K562 (cell line): ENCODE measurements at regions not wholly inside any gene's neighbourhood (a gene's known extent, or its start where the extent isn't known, plus 50 kb on each side); places are given as distances from the start of the nearest gene placed in this dataset.

ENCODE experiments used
- ATAC-seq: fragments of 200-7000 bp; cut with Tn5 transposase; 3 replicates; pipeline ENCODE4 v1.9.1; 2020; ENCODE audit warnings: moderate library complexity
- BruUV-seq: library from RNA; stranded (reverse); fragments of 400-500 nt; replicated peaks from 2 replicates; lab custom pipeline; 2021; lab: Mats Ljungman, UMichigan
- CTCF ChIA-PET: fragments of 300-600 bp; formaldehyde crosslinking; extraction: SDS; loops from one replicate; lab custom pipeline; 2021; ENCODE audit warnings: low intra/inter-chr PET ratio; lab: Yijun Ruan, JAX
- POLR2A ChIA-PET: fragments of 300-600, 350-650 bp; sonication (Branson Sonifier 250); formaldehyde crosslinking; extraction: SDS; loops from one replicate; lab custom pipeline; 2021; ENCODE audit warnings: antibody characterized with exemption, inconsistent platforms; lab: Yijun Ruan, JAX
- DNase-seq, 4 experiments: peaks; one replicate each; pipeline versions ENCODE4 v3.0.0 to v3.0.0-alpha.2; 2011 to 2018; ENCODE audit warnings: low spot score in 3 of 4, mixed read lengths in 3 of 4; ENCODE audit errors: extremely low read depth in 1 of 4
- FAIRE-seq: peaks from 2 replicates; lab custom pipeline; 2011; peaks lifted over from hg19 to GRCh38; lab: Jason Lieb, UNC
- H2AFZ ChIP-seq: 2 replicates; pipeline ENCODE4 v1.6.0; 2011; ENCODE audit warnings: low read depth, low read length, control low read depth, inconsistent platforms
- H3K27ac ChIP-seq: fragments of 200-600 bp; 3 replicates; pipeline ENCODE4 v1.8.0; 2011; ENCODE audit warnings: low read depth, mild to moderate bottlenecking, control low read depth, inconsistent platforms, low read length, moderate library complexity, mixed read lengths; ENCODE audit errors: extremely low read depth
- H3K27me3 ChIP-seq, 2 experiments: fragments of 300-600 bp in 1 of 2; 2 replicates in 1 of 2; 3 replicates in 1 of 2; pipeline versions ENCODE4 v1.6.0 to v1.8.0; 2011; ENCODE audit warnings: inconsistent platforms in 2 of 2, low read length in 2 of 2, mild to moderate bottlenecking in 1 of 2, mixed read lengths in 1 of 2, moderate library complexity in 1 of 2; ENCODE audit not compliant: control insufficient read depth in 2 of 2, insufficient read depth in 2 of 2
- H3K36me3 ChIP-seq: fragments of 300-600 bp; 3 replicates; pipeline ENCODE4 v1.8.0; 2011; ENCODE audit warnings: mild to moderate bottlenecking, low read length, inconsistent platforms; ENCODE audit not compliant: control insufficient read depth, insufficient read depth
- H3K4me1 ChIP-seq, 2 experiments: fragments of 200-600 bp in 1 of 2; replicated peaks in 1 of 2; 2 replicates in 1 of 2; 3 replicates in 1 of 2; pipeline versions ENCODE4 v1.5.1 to v1.8.0; 2011; ENCODE audit warnings: inconsistent platforms in 2 of 2, low read length in 2 of 2, mild to moderate bottlenecking in 1 of 2, mixed read lengths in 1 of 2, moderate library complexity in 1 of 2; ENCODE audit not compliant: control insufficient read depth in 2 of 2, insufficient read depth in 2 of 2
- H3K4me2 ChIP-seq: 2 replicates; pipeline ENCODE4 v1.6.1; 2011; ENCODE audit warnings: low read length, control low read depth, inconsistent platforms, mixed read lengths; ENCODE audit not compliant: insufficient read depth
- H3K4me3 ChIP-seq: fragments of 200-600 bp; sonication (generic), shearing (Covaris generic); 2 replicates; pipeline ENCODE4 v1.5.1; 2016; ENCODE audit warnings: control low read depth, inconsistent platforms
- H3K79me2 ChIP-seq: fragments of 200-600 bp; 3 replicates; pipeline ENCODE4 v1.8.0; 2011; ENCODE audit warnings: low read length, inconsistent platforms; ENCODE audit not compliant: control insufficient read depth, insufficient read depth
- H3K9ac ChIP-seq, 2 experiments: 2 replicates each; pipeline versions ENCODE4 v1.6.0 to v1.6.1; 2011; ENCODE audit warnings: low read depth in 2 of 2, low read length in 2 of 2, control low read depth in 1 of 2, inconsistent platforms in 1 of 2, mild to moderate bottlenecking in 1 of 2, mixed read lengths in 1 of 2; ENCODE audit not compliant: insufficient read depth in 1 of 2
- H3K9me1 ChIP-seq: one replicate; pipeline ENCODE4 v1.6.0; 2011; ENCODE audit warnings: inconsistent platforms, mild to moderate bottlenecking, low read length, moderate library complexity; ENCODE audit not compliant: control insufficient read depth, insufficient read depth
- H3K9me3 ChIP-seq: replicated peaks from 2 replicates; pipeline ENCODE4 v1.5.1; 2011; ENCODE audit warnings: low read depth, low read length, inconsistent platforms; ENCODE audit not compliant: control insufficient read depth, insufficient read depth
- H4K20me1 ChIP-seq: replicated peaks from 2 replicates; pipeline ENCODE4 v1.6.1; 2011; ENCODE audit warnings: low read length, inconsistent platforms, mixed read lengths; ENCODE audit not compliant: control insufficient read depth, insufficient read depth
- CC2D1A ChIP-seq: fragments of 450-650 bp; IDR thresholded peaks from 2 replicates; pipeline ENCODE4 v1.6.1; 2017; ENCODE audit warnings: mild to moderate bottlenecking
- CEBPB ChIP-seq: fragments of 450-650 bp; IDR thresholded peaks from 2 replicates; pipeline ENCODE4 v1.6.1; 2016; ENCODE audit warnings: missing genetic modification characterization, missing compliant biosample characterization
- FOXK2 ChIP-seq, 2 experiments: fragments of 450-650 bp; IDR thresholded peaks in 1 of 2; conservative IDR thresholded peaks in 1 of 2; 2 replicates each; pipeline ENCODE4 v1.6.1; 2016; ENCODE audit warnings: low read depth in 2 of 2, mild to moderate bottlenecking in 1 of 2
- FUS ChIP-seq: fragments of 200-400 bp; formaldehyde crosslinking; optimal IDR thresholded peaks from 2 replicates; pipeline ENCODE3; 2017; ENCODE audit warnings: low read depth, low read length
- MED1 ChIP-seq: sonication (generic); formaldehyde crosslinking; IDR thresholded peaks from 2 replicates; pipeline ENCODE4 v1.8.1; 2023; ENCODE audit warnings: missing genetic modification reagents, borderline replicate concordance
- MEIS2 ChIP-seq: fragments of 450-650 bp; IDR thresholded peaks from 2 replicates; pipeline ENCODE4 v1.6.1; 2014; ENCODE audit warnings: mild to moderate bottlenecking; ENCODE audit not compliant: partially characterized antibody
- MIER1 ChIP-seq: fragments of 450-650 bp; IDR thresholded peaks from 2 replicates; pipeline ENCODE4 v1.6.1; 2016; ENCODE audit warnings: antibody characterized with exemption, mild to moderate bottlenecking, low read depth
- NRF1 ChIP-seq, 2 experiments: fragments of 450-650 bp; IDR thresholded peaks in 1 of 2; conservative IDR thresholded peaks in 1 of 2; 2 replicates each; pipeline ENCODE4 v1.6.1; 2014; ENCODE audit warnings: mild to moderate bottlenecking in 2 of 2
- PHF20 ChIP-seq: fragments of 450-650 bp; IDR thresholded peaks from 2 replicates; pipeline ENCODE4 v1.6.1; 2018; ENCODE audit not compliant: partially characterized antibody
- POU5F1 ChIP-seq: fragments of 150-350 bp; IDR thresholded peaks from 2 replicates; pipeline ENCODE4 v1.6.1; 2014; ENCODE audit warnings: borderline replicate concordance, low read length, low read depth, mild to moderate bottlenecking; ENCODE audit not compliant: partially characterized antibody
- RBBP5 ChIP-seq: fragments of 200-600 bp; sonication (generic); IDR thresholded peaks from 2 replicates; pipeline ENCODE4 v1.6.1; 2012; ENCODE audit warnings: borderline replicate concordance, mild to moderate bottlenecking, low read length, control low read depth, inconsistent platforms; ENCODE audit not compliant: insufficient read depth, poor library complexity, severe bottlenecking
- STAT6 ChIP-seq: sonication (generic); formaldehyde crosslinking; IDR thresholded peaks from 2 replicates; pipeline ENCODE4 v1.8.1; 2023; ENCODE audit warnings: mild to moderate bottlenecking, missing genetic modification reagents
- TAF1 ChIP-seq: IDR thresholded peaks from 2 replicates; pipeline ENCODE4 v1.6.1; 2011; ENCODE audit warnings: mild to moderate bottlenecking, low read length, moderate library complexity; ENCODE audit not compliant: insufficient read depth, control insufficient read depth, severe bottlenecking; ENCODE audit errors: extremely low read depth
- ZFX ChIP-seq: sonication (generic); formaldehyde crosslinking; IDR thresholded peaks from 2 replicates; pipeline ENCODE4 v1.8.0; 2022; ENCODE audit warnings: mild to moderate bottlenecking, missing genetic modification reagents, moderate library complexity
- ZNF239 ChIP-seq: fragments of 250-450 bp; sonication (Bioruptor Pico); IDR thresholded peaks from 2 replicates; pipeline ENCODE4 v1.4.0; 2020; ENCODE audit warnings: mild to moderate bottlenecking
- WGBS: fragments of 100-300 bp; shearing (Covaris generic); methylation state at CpG from one replicate; pipeline ENCODE4 v1.1.6; 2016; ENCODE audit warnings: low coverage, mixed read lengths; ENCODE audit not compliant: insufficient coverage; ENCODE audit errors: missing lambda C conversion rate; 5-methylcytosine and 5-hydroxymethylcytosine counted together
- in situ Hi-C: fragments of 300-500 bp; cut with MboI; formaldehyde crosslinking; loops from 4 replicates; pipeline ENCODE4 v1.15.0; 2018; ENCODE audit warnings: inconsistent platforms, mixed read lengths
- intact Hi-C: fragments of 100-400 bp; cut with micrococcal nuclease; formaldehyde crosslinking; loops from 2 replicates; pipeline ENCODE4 v1.14.2; 2022

- no peak for FAIRE-seq
- 2% methylated on average over 5 of the region's 5 CpGs for WGBS
- intact Hi-C loops, result no loop called here
- Histone ChIP-seq H3K9me1 (no peaks in the 10 kb centered on the region), H3K4me3 (no peak overlapping the region), H2AFZ (no peak overlapping the region)
- CTCF ChIA-PET, result no interaction called here
- TF ChIP-seq NRF1 (conservative IDR thresholded peaks at IDR 0.05 in 1 of 2, IDR thresholded peaks at IDR 0.05 in 1 of 2), result no peak
- TF ChIP-seq TAF1, result no peak
- TF ChIP-seq MED1 (CRISPR knock-in tag), result no peak
- TF ChIP-seq ZNF239 (CRISPR knock-in tag), result no peak
- no peak for TF ChIP-seq POU5F1
- TF ChIP-seq MEIS2, result no peak
- TF ChIP-seq FUS, result no peak
- TF ChIP-seq ZFX, result no peak
- no peak for TF ChIP-seq RBBP5
- TF ChIP-seq CEBPB, result no peak
- no peak for TF ChIP-seq CC2D1A
- TF ChIP-seq FOXK2 (conservative IDR thresholded peaks at IDR 0.05 in 1 of 2, IDR thresholded peaks at IDR 0.05 in 1 of 2; ENCODE audit: low read depth in 2 of 2), result no peak
- TF ChIP-seq STAT6, result no peak
- no peak for TF ChIP-seq PHF20
- no peak for TF ChIP-seq MIER1
- TF ChIP-seq, all 486 proteins: peak for 0
- BruUV-seq, result no TSS peak
- H3K79me2 ChIP-seq, result no peaks in the 10 kb centered on the region
- H3K9me3 ChIP-seq, result no peaks in the 10 kb centered on the region
- H3K4me1 ChIP-seq, result no peaks in the 10 kb centered on the region
- H3K9ac ChIP-seq, result no peak overlapping the region
- H4K20me1 ChIP-seq, result no peaks in the 10 kb centered on the region
- no peak for DNase-seq
- H3K4me2 ChIP-seq, result no peak overlapping the region
- ATAC-seq, result no peak
- in situ Hi-C loops, result no loop called here
- no peak overlapping the region for H3K27ac ChIP-seq
- POLR2A ChIA-PET, result interaction anchor here (0.6 to 0.7 kb wide), 2 partner anchors 9 to 14 kb away, joined by 3 read pairs; no protein-coding TSS in a partner anchor
- H3K27me3 ChIP-seq, result peaks cover 0 to 24% of the 10 kb centered on the region in 2 experiments; a peak in 3 of 5 replicates
- H3K36me3 ChIP-seq, result no peaks in the 10 kb centered on the region
These were observed 252.5 kb downstream of the LRFN2 start for GRCh38 chr6:40334496-40335270.
